Skeletal muscle satellite cell (primary cell): ENCODE measurements at regions not wholly inside any gene's neighbourhood (a gene's known extent, or its start where the extent isn't known, plus 50 kb on each side); places are given as distances from the start of the nearest gene placed in this dataset.
"Not testable (repeated sequence)": the region's sequence is repeated elsewhere in the genome, so short reads cannot be mapped to it uniquely, and the experiment has no call there.

Experiments used
- H3K27me3 ChIP-seq: 2 replicates; pipeline ENCODE4 v1.7.0; 2013; ENCODE audit warnings: low read length; ENCODE audit not compliant: control insufficient read depth, insufficient read depth
- H3K36me3 ChIP-seq: 2 replicates; pipeline ENCODE4 v1.7.0; 2013; ENCODE audit warnings: mild to moderate bottlenecking, control low read depth, low read length; ENCODE audit not compliant: insufficient read depth
- H3K4me1 ChIP-seq: 2 replicates; pipeline ENCODE4 v1.7.0; 2013; ENCODE audit warnings: low read length; ENCODE audit not compliant: control insufficient read depth, insufficient read depth
- H3K4me2 ChIP-seq: 2 replicates; pipeline ENCODE4 v1.7.0; 2013; ENCODE audit warnings: mild to moderate bottlenecking, low read length
- H3K4me3 ChIP-seq: 2 replicates; pipeline ENCODE4 v1.7.0; 2013; ENCODE audit warnings: low read length
- H3K9ac ChIP-seq: 2 replicates; pipeline ENCODE4 v1.7.0; 2013; ENCODE audit warnings: mild to moderate bottlenecking, low read depth, low read length, moderate library complexity
- H3K9me3 ChIP-seq: replicated peaks from 2 replicates; pipeline ENCODE4 v1.7.0; 2013; ENCODE audit warnings: mild to moderate bottlenecking, control low read depth, low read length

DNA sequence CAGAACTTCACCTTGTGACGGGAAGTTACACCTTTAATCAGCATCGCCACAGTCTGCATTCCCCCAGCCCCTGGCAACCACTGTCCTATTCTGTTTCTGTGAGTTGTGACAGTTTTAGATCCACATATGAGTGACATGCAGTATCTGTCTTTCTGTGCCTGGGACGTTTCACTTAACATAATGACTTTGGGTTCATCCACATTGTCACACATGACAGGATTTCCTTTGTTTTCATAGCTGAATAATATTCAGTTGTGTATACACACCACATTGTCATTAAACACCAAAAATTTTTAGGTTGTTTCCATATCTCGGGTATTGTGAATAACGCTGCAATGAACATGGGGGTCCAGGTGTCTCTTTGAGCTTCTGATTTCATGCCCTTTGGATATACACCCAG lies 62.6 kb upstream of the BDH1 start:
- H3K4me1 ChIP-seq, H3K9ac ChIP-seq, H3K27me3 ChIP-seq, H3K4me3 ChIP-seq, H3K9me3 ChIP-seq, H3K4me2 ChIP-seq: not testable (repeated sequence)
- H3K36me3 ChIP-seq, result peaks cover 47% of the 10 kb centered on the region

DNA sequence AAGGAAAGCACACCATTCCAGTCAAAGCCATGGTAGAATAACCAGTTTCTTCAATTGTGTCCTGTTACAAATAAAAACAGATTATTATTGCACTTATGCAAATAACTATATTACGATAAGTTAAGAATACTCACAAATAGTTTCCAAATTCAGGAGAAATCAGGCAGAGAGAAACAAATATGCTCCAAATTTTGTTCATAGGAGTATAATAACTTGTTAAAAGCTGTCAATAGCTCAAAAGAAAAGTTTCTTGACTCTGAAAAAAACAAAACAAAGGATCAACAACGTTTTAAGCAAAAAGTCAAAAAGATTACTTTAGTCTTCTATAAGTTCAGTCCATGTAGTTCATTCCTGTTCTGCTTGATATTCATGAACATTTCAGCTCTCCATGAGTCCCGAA lies 59.7 kb upstream of the BDH1 start:
- H3K4me1 ChIP-seq, result no peaks in the 10 kb centered on the region
- H3K36me3 ChIP-seq, result peaks cover 50% of the 10 kb centered on the region
- no peak overlapping the region for H3K9ac ChIP-seq
- no peak overlapping the region for H3K4me2 ChIP-seq
- H3K9me3 ChIP-seq, result no peaks in the 10 kb centered on the region
- no peaks in the 10 kb centered on the region for H3K27me3 ChIP-seq
- no peak overlapping the region for H3K4me3 ChIP-seq

DNA sequence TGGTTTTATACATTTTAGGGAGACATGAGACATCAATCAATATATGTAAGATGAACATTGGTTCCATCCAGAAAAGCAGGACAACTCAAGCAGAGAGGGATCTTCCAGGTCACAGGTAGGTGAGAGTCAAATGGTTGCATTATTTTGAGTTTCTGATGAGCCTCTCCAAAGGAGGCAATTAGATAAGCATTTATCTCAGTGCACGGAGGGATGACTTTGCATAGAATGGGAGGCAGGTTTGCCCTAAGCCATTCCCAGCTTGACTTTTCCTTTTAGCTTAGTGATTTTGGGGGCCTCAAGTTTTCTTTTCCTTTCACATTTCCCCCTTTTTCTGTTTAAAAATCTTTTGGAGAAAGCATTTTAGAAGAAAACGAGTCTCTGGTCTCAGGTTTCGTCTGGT lies 58.4 kb upstream of the BDH1 start:
- H3K36me3 ChIP-seq, result peaks cover 42% of the 10 kb centered on the region
- H3K27me3 ChIP-seq, H3K4me3 ChIP-seq, H3K9me3 ChIP-seq, H3K4me2 ChIP-seq, H3K4me1 ChIP-seq, H3K9ac ChIP-seq: not testable (repeated sequence)

DNA sequence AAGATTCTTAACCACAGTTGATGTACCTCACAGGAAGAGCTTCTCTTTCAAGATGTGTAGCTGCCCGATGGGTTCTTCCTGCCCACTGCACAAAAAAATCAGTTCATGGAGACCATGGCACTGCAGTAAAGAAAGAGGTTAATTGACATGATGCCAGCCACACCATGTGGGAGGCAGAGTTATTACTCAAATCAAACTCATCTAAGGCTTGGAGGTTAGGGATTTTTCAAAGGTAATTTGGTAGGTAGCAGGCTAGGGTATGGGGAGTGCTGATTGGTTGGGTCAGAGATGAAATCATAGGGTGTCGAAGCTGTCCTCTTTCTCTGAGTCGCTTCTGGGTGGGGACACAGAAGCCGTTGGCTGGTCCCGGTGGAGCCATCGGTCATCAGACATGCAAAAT lies 57.4 kb upstream of the BDH1 start:
- H3K9ac ChIP-seq, result no peak overlapping the region
- no peaks in the 10 kb centered on the region for H3K4me1 ChIP-seq
- H3K4me3 ChIP-seq, result no peak overlapping the region
- peaks cover 49% of the 10 kb centered on the region for H3K36me3 ChIP-seq
- H3K27me3 ChIP-seq, result no peaks in the 10 kb centered on the region
- H3K9me3 ChIP-seq, result no peaks in the 10 kb centered on the region
- no peak overlapping the region for H3K4me2 ChIP-seq

DNA sequence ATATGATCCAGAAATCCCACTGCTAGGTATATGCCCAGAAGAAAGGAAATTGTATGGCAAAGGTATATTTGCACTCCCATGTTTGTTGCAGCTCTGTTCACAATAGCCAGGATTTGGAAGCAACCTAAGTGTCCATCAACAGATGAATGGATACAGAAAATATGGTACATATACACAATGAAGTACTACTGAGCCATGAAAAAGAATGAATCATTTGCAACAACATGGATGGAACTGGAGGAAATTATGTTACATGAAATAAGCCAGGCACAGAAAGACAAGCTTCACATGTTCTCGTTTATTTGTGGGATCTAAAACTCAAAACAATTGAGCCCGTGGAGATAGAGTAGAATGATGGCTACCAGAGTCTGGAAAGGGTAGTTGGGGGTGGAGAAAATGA lies 55.5 kb upstream of the BDH1 start:
- Histone ChIP-seq H3K36me3 (peaks cover 51% of the 10 kb centered on the region), H3K4me2 (no peak overlapping the region), H3K9me3 (no peaks in the 10 kb centered on the region), H3K9ac (no peak overlapping the region), H3K4me3 (no peak overlapping the region), H3K27me3 (no peaks in the 10 kb centered on the region), H3K4me1 (no peaks in the 10 kb centered on the region)

DNA sequence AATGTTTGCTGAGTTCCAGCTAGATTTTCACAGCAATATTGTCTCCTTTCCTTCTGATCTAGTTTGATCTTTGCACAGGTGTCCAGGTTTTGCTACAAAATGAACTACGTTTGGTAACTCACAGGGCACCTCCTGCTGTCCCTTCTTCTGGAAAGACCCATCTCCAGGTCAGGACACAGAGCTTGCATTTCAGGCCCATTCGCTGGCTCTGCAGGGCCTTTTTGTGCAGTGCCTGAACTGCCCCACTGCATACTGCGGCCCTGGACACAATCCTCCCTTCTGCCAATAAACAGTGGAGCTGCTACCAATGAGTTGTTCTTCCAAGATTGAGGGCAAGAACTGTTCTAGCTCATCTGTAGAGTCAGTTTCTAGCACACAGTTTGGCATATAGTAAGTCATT lies 50.7 kb upstream of the BDH1 start:
- H3K4me2 ChIP-seq, result no peak overlapping the region
- H3K4me3 ChIP-seq, result no peak overlapping the region
- H3K4me1 ChIP-seq, result no peaks in the 10 kb centered on the region
- H3K27me3 ChIP-seq, result no peaks in the 10 kb centered on the region
- H3K9me3 ChIP-seq, result no peaks in the 10 kb centered on the region
- no peak overlapping the region for H3K9ac ChIP-seq
- H3K36me3 ChIP-seq, result peaks cover 24% of the 10 kb centered on the region
